CD4-positive, CD25-positive, alpha-beta regulatory T cell (primary cell): ENCODE measurements at regions not wholly inside any gene's neighbourhood (a gene's known extent, or its start where the extent isn't known, plus 50 kb on each side); places are given as distances from the start of the nearest gene placed in this dataset.
"Not testable (repeated sequence)": the region's sequence is repeated elsewhere in the genome, so short reads cannot be mapped to it uniquely, and the experiment has no call there.

ENCODE experiments used
- ATAC-seq, 2 donors: fragments of 150-1000 bp; cut with Tn5 transposase; one replicate each; pipeline ENCODE4 v1.10.0; 2021; ENCODE audit warnings: low read depth in 2 of 2, moderate number of reproducible peaks in 2 of 2, moderate library complexity in 1 of 2
- DNase-seq, 3 donors: peaks; one replicate each; pipeline versions ENCODE4 v3.0.0 to v3.0.0-alpha.2; 2012 to 2022; ENCODE audit warnings: mixed read lengths in 1 of 3
- H3K27ac ChIP-seq: one replicate; pipeline ENCODE4 v1.7.0; 2013; ENCODE audit warnings: mild to moderate bottlenecking, low read length; ENCODE audit not compliant: insufficient read depth, poor library complexity, severe bottlenecking
- H3K27me3 ChIP-seq: one replicate; pipeline ENCODE4 v1.7.0; 2013; ENCODE audit warnings: low read length; ENCODE audit not compliant: control insufficient read depth, insufficient read depth
- H3K36me3 ChIP-seq: one replicate; pipeline ENCODE4 v1.7.0; 2013; ENCODE audit warnings: mild to moderate bottlenecking, low read length, moderate library complexity; ENCODE audit not compliant: control insufficient read depth, insufficient read depth
- H3K4me1 ChIP-seq: 2 replicates; pipeline ENCODE4 v1.7.0; 2013; ENCODE audit warnings: mild to moderate bottlenecking, low read length; ENCODE audit not compliant: insufficient read depth, control insufficient read depth, poor library complexity, severe bottlenecking
- H3K4me3 ChIP-seq: one replicate; pipeline ENCODE4 v1.7.0; 2013; ENCODE audit warnings: low read depth, mild to moderate bottlenecking, low read length, moderate library complexity
- H3K9me3 ChIP-seq, 2 experiments: 1 replicate in 1 of 2; 2 replicates in 1 of 2; pipeline ENCODE4 v1.7.0; 2013; ENCODE audit warnings: low read length in 2 of 2, mild to moderate bottlenecking in 1 of 2, moderate library complexity in 1 of 2; ENCODE audit not compliant: control insufficient read depth in 2 of 2
- H3K27ac Mint-ChIP-seq, 3 donors: one replicate each; pipeline ENCODE4 v1.8.0; 2020 to 2022; ENCODE audit warnings: mild to moderate bottlenecking in 3 of 3, mixed read lengths in 3 of 3, moderate library complexity in 2 of 3
- H3K27me3 Mint-ChIP-seq: one replicate; pipeline ENCODE4 v1.8.0; 2022; ENCODE audit warnings: mild to moderate bottlenecking, mixed read lengths
- H3K36me3 Mint-ChIP-seq: one replicate; pipeline ENCODE4 v1.8.0; 2020; ENCODE audit warnings: mixed read lengths
- H3K4me1 Mint-ChIP-seq, 4 donors: one replicate each; pipeline ENCODE4 v1.8.0; 2020 to 2022; ENCODE audit warnings: mixed read lengths in 4 of 4, mild to moderate bottlenecking in 1 of 4
- H3K4me3 Mint-ChIP-seq, 4 donors: one replicate each; pipeline ENCODE4 v1.8.0; 2020 to 2022; ENCODE audit warnings: mild to moderate bottlenecking in 4 of 4, mixed read lengths in 4 of 4, moderate library complexity in 3 of 4
- H3K9me3 Mint-ChIP-seq, 7 donors: one replicate each; pipeline ENCODE4 v1.8.0; 2020 to 2022; ENCODE audit warnings: mixed read lengths in 7 of 7, mild to moderate bottlenecking in 3 of 7, moderate library complexity in 2 of 7

- not testable (repeated sequence) for H3K4me1 ChIP-seq, H3K27ac ChIP-seq, H3K36me3 Mint-ChIP-seq, DNase-seq, H3K27me3 ChIP-seq, H3K36me3 ChIP-seq, H3K27me3 Mint-ChIP-seq, H3K9me3 ChIP-seq, H3K4me1 Mint-ChIP-seq, ATAC-seq, H3K27ac Mint-ChIP-seq, H3K4me3 Mint-ChIP-seq, H3K4me3 ChIP-seq
- peaks cover 4 to 19% (median 10%) of the 10 kb centered on the region in 7 donors for H3K9me3 Mint-ChIP-seq
Measured at GRCh38 chr2:183849826-183850225, 725.6 kb downstream of the NUP35 start.

DNA sequence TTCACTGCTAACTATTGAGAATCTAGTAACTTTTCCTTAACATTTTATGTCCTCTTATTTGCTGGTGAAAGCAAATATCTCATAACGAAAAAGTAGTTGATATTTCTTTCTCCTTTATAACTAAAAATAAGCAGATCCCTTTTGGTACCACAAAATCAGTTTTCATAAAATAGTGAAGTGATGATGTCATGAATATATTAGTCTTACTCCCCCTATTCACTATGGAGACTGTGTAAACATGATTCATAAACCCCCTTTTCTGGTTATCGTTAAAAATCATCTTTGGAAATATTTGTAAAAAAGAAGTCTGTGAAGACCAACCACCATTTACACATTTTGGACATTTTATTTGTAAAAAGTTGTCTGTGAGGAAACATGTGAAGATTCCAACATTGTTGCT lies 734.9 kb downstream of the NUP35 start:
- no peak overlapping the region for H3K4me3 ChIP-seq
- no peaks in the 10 kb centered on the region for H3K27me3 ChIP-seq
- H3K36me3 Mint-ChIP-seq = no peaks in the 10 kb centered on the region
- H3K27ac Mint-ChIP-seq = no peak overlapping the region
- H3K4me3 Mint-ChIP-seq = no peak overlapping the region
- H3K9me3 ChIP-seq = peaks cover 0 to 3% of the 10 kb centered on the region in 2 experiments
- H3K4me1 ChIP-seq = no peaks in the 10 kb centered on the region
- no peaks in the 10 kb centered on the region for H3K36me3 ChIP-seq
- peaks cover 0 to 14% (median 2%) of the 10 kb centered on the region in 7 donors for H3K9me3 Mint-ChIP-seq
- H3K27ac ChIP-seq = no peak overlapping the region
- ATAC-seq = no peak
- H3K4me1 Mint-ChIP-seq = no peaks in the 10 kb centered on the region
- H3K27me3 Mint-ChIP-seq = no peaks in the 10 kb centered on the region
- no peak for DNase-seq

DNA sequence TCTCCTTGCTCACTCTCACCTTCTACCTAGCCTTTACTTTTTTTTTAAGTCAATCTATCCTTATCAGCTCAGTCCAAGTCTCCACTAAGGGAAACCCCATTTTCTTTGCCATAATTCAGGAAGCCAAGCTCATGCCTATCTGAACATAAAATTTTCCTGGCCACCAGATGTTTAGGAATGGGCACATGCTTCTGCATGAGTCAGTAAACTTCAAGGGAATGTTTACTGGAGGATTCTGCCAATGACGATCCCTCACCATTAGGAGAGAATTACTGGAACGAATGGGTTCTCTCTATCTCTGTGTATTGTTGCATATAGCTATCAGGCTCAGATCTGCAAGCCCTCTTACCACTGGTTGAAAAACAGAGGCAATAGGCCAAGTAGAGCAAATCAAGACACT lies 731.7 kb upstream of the ZNF804A start:
- Histone ChIP-seq H3K4me3 (no peak overlapping the region), H3K4me1 (no peaks in the 10 kb centered on the region), H3K27me3 (no peaks in the 10 kb centered on the region), H3K27ac (no peak overlapping the region), H3K9me3 (peaks cover 0 to 7% of the 10 kb centered on the region in 2 experiments), H3K36me3 (no peaks in the 10 kb centered on the region)
- DNase-seq (no peak), ATAC-seq (no peak)
- Mint-ChIP-seq H3K9me3 (peaks cover 0 to 9% (median 2%) of the 10 kb centered on the region in 7 donors), H3K36me3 (no peaks in the 10 kb centered on the region), H3K27ac (no peak overlapping the region), H3K4me3 (no peak overlapping the region), H3K27me3 (no peaks in the 10 kb centered on the region), H3K4me1 (no peaks in the 10 kb centered on the region)

DNA sequence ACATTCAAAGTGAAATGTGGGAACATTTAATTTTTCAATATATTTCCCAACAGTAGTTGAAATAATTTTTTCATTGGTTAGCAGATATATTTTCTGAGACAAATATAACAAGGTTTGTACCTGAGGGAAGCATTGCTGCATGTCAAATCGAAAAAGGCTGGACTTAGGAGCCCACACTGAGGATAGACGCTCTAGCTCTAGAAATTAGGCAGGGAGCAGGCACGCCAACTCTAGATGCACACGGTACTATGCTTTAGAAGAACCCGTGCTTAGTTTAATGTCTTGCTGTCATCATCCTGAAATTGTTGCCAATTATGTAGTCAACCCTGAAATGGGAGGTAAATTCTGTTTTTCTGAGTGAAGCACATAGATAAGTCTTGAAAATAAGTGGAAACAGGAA lies 731.1 kb upstream of the ZNF804A start:
- Histone ChIP-seq H3K4me3 (no peak overlapping the region), H3K36me3 (no peaks in the 10 kb centered on the region), H3K4me1 (no peaks in the 10 kb centered on the region), H3K27me3 (no peaks in the 10 kb centered on the region), H3K27ac (no peak overlapping the region), H3K9me3 (peaks cover 0 to 7% of the 10 kb centered on the region in 2 experiments)
- H3K27ac Mint-ChIP-seq = no peak overlapping the region
- H3K4me1 Mint-ChIP-seq = no peaks in the 10 kb centered on the region
- H3K4me3 Mint-ChIP-seq = no peak overlapping the region
- no peaks in the 10 kb centered on the region for H3K27me3 Mint-ChIP-seq
- peaks cover 0 to 9% (median 2%) of the 10 kb centered on the region in 7 donors for H3K9me3 Mint-ChIP-seq
- DNase-seq (no peak), ATAC-seq (no peak)
- no peaks in the 10 kb centered on the region for H3K36me3 Mint-ChIP-seq

DNA sequence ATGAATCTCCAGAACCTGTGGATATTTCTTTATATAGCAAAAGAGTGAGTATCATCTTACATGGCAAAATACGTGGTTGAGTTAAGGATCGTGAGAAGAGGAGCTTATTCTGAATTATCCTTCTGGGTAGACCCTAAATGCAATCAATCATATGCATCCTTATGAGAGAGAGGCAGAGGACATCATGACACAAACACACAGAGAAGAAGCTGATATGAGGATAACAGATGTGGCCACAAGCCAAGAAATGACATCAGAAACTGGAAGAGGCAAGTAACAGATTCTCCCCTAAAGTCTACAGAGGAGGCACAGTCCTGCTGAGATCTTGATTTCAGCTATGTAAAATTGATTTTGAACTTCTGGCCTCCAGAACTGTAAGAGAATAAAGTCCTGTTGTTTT lies 730.2 kb upstream of the ZNF804A start:
- no peaks in the 10 kb centered on the region for H3K27me3 Mint-ChIP-seq
- Histone ChIP-seq H3K4me1 (no peaks in the 10 kb centered on the region), H3K9me3 (peaks cover 0 to 7% of the 10 kb centered on the region in 2 experiments), H3K4me3 (no peak overlapping the region), H3K36me3 (no peaks in the 10 kb centered on the region), H3K27me3 (no peaks in the 10 kb centered on the region), H3K27ac (no peak overlapping the region)
- H3K9me3 Mint-ChIP-seq = peaks cover 0 to 9% (median 3%) of the 10 kb centered on the region in 7 donors
- H3K27ac Mint-ChIP-seq = no peak overlapping the region
- H3K36me3 Mint-ChIP-seq = no peaks in the 10 kb centered on the region
- DNase-seq = no peak
- no peaks in the 10 kb centered on the region for H3K4me1 Mint-ChIP-seq
- H3K4me3 Mint-ChIP-seq = no peak overlapping the region
- ATAC-seq = no peak

DNA sequence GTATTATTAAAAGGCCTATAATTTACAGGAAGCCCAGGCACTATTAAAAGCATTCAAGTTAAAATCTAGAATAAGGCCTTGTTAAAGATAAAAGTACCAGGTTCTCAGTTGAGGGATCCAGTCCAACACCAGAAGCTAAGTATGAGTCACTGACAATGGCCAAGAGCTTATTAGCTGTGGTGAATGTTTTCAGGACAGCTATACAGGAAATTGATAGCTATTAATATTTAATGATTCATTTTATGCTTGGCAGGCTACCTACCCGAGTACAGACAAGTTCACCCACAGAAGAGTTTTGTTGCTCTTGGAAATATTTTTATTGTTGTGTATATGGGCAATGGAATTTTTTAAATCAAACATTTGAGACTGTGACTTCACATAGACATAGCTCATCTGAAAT lies 729.6 kb upstream of the ZNF804A start:
- no peak overlapping the region for H3K27ac ChIP-seq
- H3K4me1 ChIP-seq = no peaks in the 10 kb centered on the region
- H3K4me3 ChIP-seq = no peak overlapping the region
- Mint-ChIP-seq H3K4me3 (no peak overlapping the region), H3K27ac (no peak overlapping the region), H3K9me3 (peaks cover 0 to 9% (median 3%) of the 10 kb centered on the region in 7 donors), H3K27me3 (no peaks in the 10 kb centered on the region), H3K36me3 (no peaks in the 10 kb centered on the region), H3K4me1 (no peaks in the 10 kb centered on the region)
- DNase-seq (no peak), ATAC-seq (no peak)
- no peaks in the 10 kb centered on the region for H3K27me3 ChIP-seq
- peaks cover 0 to 7% of the 10 kb centered on the region in 2 experiments for H3K9me3 ChIP-seq
- no peaks in the 10 kb centered on the region for H3K36me3 ChIP-seq

GRCh38 chr2:183872131-183872530 lies 726.2 kb upstream of the ZNF804A start:
- DNase-seq = no peak
- H3K4me1 Mint-ChIP-seq = no peaks in the 10 kb centered on the region
- H3K9me3 Mint-ChIP-seq = peaks cover 1 to 9% (median 5%) of the 10 kb centered on the region in 7 donors
- H3K36me3 Mint-ChIP-seq = no peaks in the 10 kb centered on the region
- Histone ChIP-seq H3K4me3 (no peak overlapping the region), H3K27ac (no peak overlapping the region), H3K36me3 (no peaks in the 10 kb centered on the region), H3K4me1 (no peaks in the 10 kb centered on the region), H3K9me3 (no peaks in the 10 kb centered on the region), H3K27me3 (no peaks in the 10 kb centered on the region)
- ATAC-seq = no peak
- H3K27me3 Mint-ChIP-seq = no peaks in the 10 kb centered on the region
- no peak overlapping the region for H3K27ac Mint-ChIP-seq
- H3K4me3 Mint-ChIP-seq = no peak overlapping the region

DNA sequence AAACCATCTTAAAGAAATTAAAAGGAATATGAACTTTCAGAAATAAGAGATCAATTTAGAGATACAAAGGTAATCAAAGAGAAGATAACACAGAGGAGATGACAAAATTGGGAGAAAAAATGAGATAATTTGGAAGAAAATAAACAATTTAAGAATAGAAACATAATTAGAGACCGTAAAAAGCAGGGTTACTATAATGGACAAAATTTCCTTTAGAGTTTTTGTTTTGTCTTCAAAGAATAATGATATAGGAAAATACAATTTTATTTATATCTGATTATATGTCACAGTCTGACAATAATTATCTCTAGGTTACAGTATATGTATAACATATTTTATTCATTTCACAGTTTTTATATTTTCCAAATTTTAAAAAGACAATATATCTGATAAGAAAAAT lies 716.4 kb upstream of the ZNF804A start:
- Mint-ChIP-seq H3K27me3 (no peaks in the 10 kb centered on the region), H3K4me3 (no peak overlapping the region), H3K36me3 (no peaks in the 10 kb centered on the region), H3K4me1 (no peaks in the 10 kb centered on the region), H3K9me3 (peaks cover 0 to 21% (median 4%) of the 10 kb centered on the region in 7 donors), H3K27ac (no peak overlapping the region)
- no peak for ATAC-seq
- no peaks in the 10 kb centered on the region for H3K27me3 ChIP-seq
- no peak overlapping the region for H3K4me3 ChIP-seq
- no peaks in the 10 kb centered on the region for H3K36me3 ChIP-seq
- DNase-seq = no peak
- H3K27ac ChIP-seq = no peak overlapping the region
- no peaks in the 10 kb centered on the region for H3K9me3 ChIP-seq
- no peaks in the 10 kb centered on the region for H3K4me1 ChIP-seq
